Panc1 (cell line): ENCODE measurements at regions not wholly inside any gene's neighbourhood (a gene's known extent, or its start where the extent isn't known, plus 50 kb on each side); places are given as distances from the start of the nearest gene placed in this dataset.

Experiments used
- ATAC-seq: fragments of 200-7000 bp; cut with Tn5 transposase; 2 replicates; pipeline ENCODE4 v1.9.1; 2020; ENCODE audit warnings: mild to moderate bottlenecking, moderate library complexity
- BruUV-seq: library from RNA; stranded (reverse); fragments of 400-500 nt; replicated peaks from 2 replicates; lab custom pipeline; 2021; lab: Mats Ljungman, UMichigan
- CTCF ChIA-PET: fragments of 300-600 bp; sonication (Branson Sonifier 250); formaldehyde crosslinking; loops from one replicate; lab custom pipeline; 2022; ENCODE audit warnings: antibody characterized with exemption; lab: Charles Lee
- POLR2A ChIA-PET: fragments of 300-600 bp; sonication (Branson Sonifier 250); formaldehyde crosslinking; loops from one replicate; lab custom pipeline; 2022; ENCODE audit warnings: antibody characterized with exemption; lab: Charles Lee
- DNase-seq: peaks from one replicate; pipeline ENCODE4 v3.0.0-alpha.2; 2010; ENCODE audit warnings: low read depth, low spot score
- H3K27ac ChIP-seq: 2 replicates; pipeline ENCODE4 v1.5.1; 2011; ENCODE audit warnings: mild to moderate bottlenecking, low read length, inconsistent platforms
- H3K27me3 ChIP-seq: fragments of 200-500 bp; sonication (Bioruptor generic); 2 replicates; pipeline ENCODE4 v1.6.0; 2014; ENCODE audit warnings: low read length, inconsistent platforms; ENCODE audit not compliant: control insufficient read depth, insufficient read depth
- H3K36me3 ChIP-seq: fragments of 200-500 bp; sonication (Bioruptor generic); 2 replicates; pipeline ENCODE4 v1.5.1; 2014; ENCODE audit warnings: inconsistent platforms, mild to moderate bottlenecking, low read length, moderate library complexity; ENCODE audit not compliant: control insufficient read depth, insufficient read depth
- H3K4me1 ChIP-seq: 2 replicates; pipeline ENCODE4 v1.5.1; 2011; ENCODE audit warnings: inconsistent platforms, mild to moderate bottlenecking, low read length, moderate library complexity; ENCODE audit not compliant: control insufficient read depth, insufficient read depth
- H3K4me3 ChIP-seq, 2 experiments: 2 replicates each; pipeline ENCODE4 v1.5.1; 2011 to 2012; ENCODE audit warnings: low read depth in 2 of 2, low read length in 2 of 2, mild to moderate bottlenecking in 2 of 2, inconsistent platforms in 1 of 2, moderate library complexity in 1 of 2
- H3K9me3 ChIP-seq: fragments of 200-500 bp; sonication (Bioruptor generic); 2 replicates; pipeline ENCODE4 v1.5.1; 2014; ENCODE audit warnings: low read depth, mild to moderate bottlenecking, inconsistent platforms, low read length, moderate library complexity; ENCODE audit not compliant: control insufficient read depth, insufficient read depth
- CTCF ChIP-seq: fragments of 450-650 bp; IDR thresholded peaks from 2 replicates; pipeline ENCODE4 v1.5.1; 2017; ENCODE audit warnings: mild to moderate bottlenecking
- POLR2AphosphoS5 ChIP-seq: IDR thresholded peaks from 2 replicates; pipeline ENCODE4 v1.6.1; 2012; ENCODE audit warnings: mild to moderate bottlenecking, low read depth, low read length, moderate library complexity
- REST ChIP-seq, 2 experiments: IDR thresholded peaks; 2 replicates each; pipeline ENCODE4 v1.6.1; 2011 to 2012; ENCODE audit warnings: low read depth in 2 of 2, control low read depth in 1 of 2, low read length in 1 of 2, mild to moderate bottlenecking in 1 of 2, moderate library complexity in 1 of 2; ENCODE audit not compliant: insufficient read depth in 1 of 2
- SIN3A ChIP-seq: IDR thresholded peaks from 2 replicates; pipeline ENCODE4 v1.6.1; 2012; ENCODE audit warnings: low read depth, mild to moderate bottlenecking, low read length, moderate library complexity, borderline replicate concordance; ENCODE audit not compliant: insufficient read depth
- TCF7L2 ChIP-seq: IDR thresholded peaks from 2 replicates; pipeline ENCODE4 v1.6.1; 2011; ENCODE audit warnings: mild to moderate bottlenecking, low read depth, low read length, inconsistent platforms
- in situ Hi-C: cut with HindIII; loops from 2 replicates; pipeline ENCODE4 v1.10.0; 2016; ENCODE audit warnings: low sequenced_read_pairs, low pct_unique_long_range_greater_than_20kb
- intact Hi-C: fragments of 100-400 bp; cut with micrococcal nuclease; formaldehyde crosslinking; loops from one replicate; pipeline ENCODE4 v1.10.0; 2022; ENCODE audit not compliant: unreplicated experiment

- TF ChIP-seq CTCF (peak; percentile 51; the same call in 1 of the 2 replicates), TCF7L2 (no peak), SIN3A (no peak)
- Histone ChIP-seq H3K27me3 (no peaks in the 10 kb centered on the region), H3K4me1 (no peaks in the 10 kb centered on the region), H3K4me3 (no peak overlapping the region), H3K36me3 (no peaks in the 10 kb centered on the region), H3K27ac (no peak overlapping the region), H3K9me3 (no peaks in the 10 kb centered on the region)
- CTCF ChIA-PET: no interaction called here
- ATAC-seq (no peak), DNase-seq (no peak)
- BruUV-seq: no TSS peak
- intact Hi-C loops: loop anchor here (10.0 kb wide), 1 partner anchor 117 kb away; no protein-coding TSS in a partner anchor
- POLR2A ChIA-PET: no interaction called here
- in situ Hi-C loops: no loop called here
Observed at GRCh38 chr10:25758041-25758457, 176.0 kb upstream of the MYO3A start.

GRCh38 chr10:25758511-25758910 is 175.5 kb upstream of the MYO3A start:
- Histone ChIP-seq H3K27me3 (no peaks in the 10 kb centered on the region), H3K4me3 (no peak overlapping the region), H3K9me3 (no peaks in the 10 kb centered on the region), H3K27ac (no peak overlapping the region), H3K36me3 (no peaks in the 10 kb centered on the region), H3K4me1 (no peaks in the 10 kb centered on the region)
- intact Hi-C loops (loop anchor here (10.0 kb wide), 1 partner anchor 116 kb away; no protein-coding TSS in a partner anchor), in situ Hi-C loops (no loop called here)
- no TSS peak for BruUV-seq
- POLR2A ChIA-PET: no interaction called here
- no peak for ATAC-seq
- TF ChIP-seq TCF7L2: no peak
- no peak for TF ChIP-seq SIN3A
- no peak for TF ChIP-seq CTCF
- TF ChIP-seq REST (IDR thresholded peaks at IDR 0.05; ENCODE audit: insufficient read depth in 1 of 2, low read depth in 2 of 2, low read length in 1 of 2): no peak
- TF ChIP-seq POLR2AphosphoS5: no peak
- CTCF ChIA-PET: no interaction called here
- DNase-seq: no peak
